ENCODE measurements at regions not wholly inside any gene's neighbourhood (a gene's known extent, or its start where the extent isn't known, plus 50 kb on each side); places are given as distances from the start of the nearest gene placed in this dataset.

- no peak for TF ChIP-seq POLR2A (IDR thresholded peaks at IDR 0.05; ENCODE audit: low read depth, low read length)
- no peak; the same call in 1 of the 2 replicates for TF ChIP-seq POLR2AphosphoS5 (IDR thresholded peaks at IDR 0.05; ENCODE audit: low read depth, low read length)
- no peak for TF ChIP-seq TAF1 (IDR thresholded peaks at IDR 0.05; ENCODE audit: low read depth, low read length)
- TF ChIP-seq PAX5 (IDR thresholded peaks at IDR 0.05; ENCODE audit: insufficient read depth, low read length, severe bottlenecking): no peak
- no peak for TF ChIP-seq SPI1 (IDR thresholded peaks at IDR 0.05; ENCODE audit: low read depth, low read length)
These were observed 191.3 kb upstream of the KLF14 start for GRCh38 chr7:130925136-130925794.
